OCI-LY7 (cell line): ENCODE measurements at regions not wholly inside any gene's neighbourhood (a gene's known extent, or its start where the extent isn't known, plus 50 kb on each side); places are given as distances from the start of the nearest gene placed in this dataset.

Source experiments
- BruUV-seq: library from RNA; stranded (reverse); fragments of 400-500 nt; replicated peaks from 2 replicates; lab custom pipeline; 2021; lab: Mats Ljungman, UMichigan
- CTCF ChIA-PET: fragments of 300-600 bp; sonication (Branson Sonifier 250); formaldehyde crosslinking; loops from one replicate; lab custom pipeline; 2022; ENCODE audit warnings: antibody characterized with exemption; ENCODE audit not compliant: unreplicated experiment; lab: Charles Lee
- POLR2A ChIA-PET: fragments of 300-600 bp; sonication (Branson Sonifier 250); formaldehyde crosslinking; loops from one replicate; lab custom pipeline; 2022; ENCODE audit warnings: antibody characterized with exemption; lab: Charles Lee
- DNase-seq: peaks from one replicate; pipeline ENCODE4 v3.0.0-alpha.2; 2015; ENCODE audit warnings: low spot score
- H2AFZ ChIP-seq: fragments of 200-600 bp; sonication (generic), shearing (Covaris generic); 2 replicates; pipeline ENCODE4 v1.6.1; 2014; ENCODE audit warnings: mild to moderate bottlenecking, antibody characterized with exemption, low read length, moderate library complexity
- H3K27ac ChIP-seq: fragments of 200-600 bp; sonication (generic); 2 replicates; pipeline ENCODE4 v1.5.1; 2014; ENCODE audit warnings: mixed run types, low read depth, mild to moderate bottlenecking, moderate library complexity, low read length, inconsistent platforms; ENCODE audit not compliant: poor library complexity, severe bottlenecking
- H3K36me3 ChIP-seq: fragments of 200-600 bp; sonication (generic); 2 replicates; pipeline ENCODE4 v1.6.1; 2014; ENCODE audit warnings: mild to moderate bottlenecking, antibody characterized with exemption, low read length, moderate library complexity, mixed read lengths; ENCODE audit not compliant: insufficient read depth
- H3K4me1 ChIP-seq: fragments of 200-600 bp; sonication (generic); 2 replicates; pipeline ENCODE4 v1.5.1; 2014; ENCODE audit warnings: mild to moderate bottlenecking, low read length; ENCODE audit not compliant: insufficient read depth, poor library complexity, severe bottlenecking
- H3K4me2 ChIP-seq: fragments of 200-600 bp; sonication (generic); 2 replicates; pipeline ENCODE4 v1.6.1; 2014; ENCODE audit warnings: mild to moderate bottlenecking, low read length
- H3K4me3 ChIP-seq: fragments of 200-600 bp; sonication (generic); 2 replicates; pipeline ENCODE4 v1.5.1; 2014; ENCODE audit warnings: mild to moderate bottlenecking, low read depth, low read length; ENCODE audit not compliant: poor library complexity, severe bottlenecking
- H3K79me2 ChIP-seq: fragments of 200-600 bp; sonication (generic); 2 replicates; pipeline ENCODE4 v1.6.1; 2016; ENCODE audit warnings: low read depth, mild to moderate bottlenecking, low read length, moderate library complexity, mixed read lengths; ENCODE audit not compliant: insufficient read depth
- H3K9me2 ChIP-seq: fragments of 200-600 bp; sonication (generic); 2 replicates; pipeline ENCODE4 v1.6.1; 2016; ENCODE audit warnings: mild to moderate bottlenecking, low read length, mixed read lengths; ENCODE audit not compliant: insufficient read depth
- H3K9me3 ChIP-seq: fragments of 200-600 bp; sonication (generic); 2 replicates; pipeline ENCODE4 v1.6.1; 2014; ENCODE audit warnings: mild to moderate bottlenecking, mixed run types, low read length, mixed read lengths
- H4K20me1 ChIP-seq: fragments of 200-600 bp; sonication (generic); 2 replicates; pipeline ENCODE4 v1.6.1; 2014; ENCODE audit warnings: mild to moderate bottlenecking, antibody characterized with exemption, low read length, moderate library complexity, mixed read lengths; ENCODE audit not compliant: insufficient read depth
- EZH2phosphoT487 ChIP-seq: fragments of 200-600 bp; sonication (generic); IDR thresholded peaks from 2 replicates; pipeline ENCODE4 v1.6.1; 2018; ENCODE audit warnings: low read depth, borderline replicate concordance, mild to moderate bottlenecking, mixed run types, antibody characterized with exemption, low read length, moderate library complexity, mixed read lengths
- intact Hi-C: fragments of 100-400 bp; cut with micrococcal nuclease; formaldehyde crosslinking; loops from one replicate; pipeline ENCODE4 v1.10.0; 2022; ENCODE audit not compliant: unreplicated experiment
- TF ChIP-seq, protein P1 (sequence below): fragments of 200-600 bp; sonication (generic); conservative IDR thresholded peaks from 2 replicates; pipeline ENCODE4 v1.5.1; 2014; ENCODE audit warnings: mild to moderate bottlenecking, antibody characterized with exemption, low read length, moderate library complexity, mixed read lengths

DNA sequence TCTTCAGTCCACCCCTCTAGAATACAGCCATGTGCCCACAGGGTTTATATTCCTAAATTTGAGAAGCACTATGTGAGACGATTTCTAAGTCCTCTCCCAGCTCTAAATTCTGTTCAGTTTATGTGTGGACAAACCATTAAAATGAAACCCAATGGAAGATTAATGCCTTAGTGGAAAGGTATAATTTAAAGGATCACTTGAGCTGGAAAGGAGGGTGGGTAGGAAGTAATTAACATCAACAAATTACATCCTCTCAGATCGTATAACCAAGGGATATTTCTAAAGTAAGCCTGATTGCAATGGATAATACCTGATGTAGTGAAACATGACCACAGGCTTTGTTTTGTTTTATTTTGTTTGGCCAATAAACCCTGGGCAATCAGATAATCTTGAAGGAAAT is 511.0 kb upstream of the COBL start:
- Histone ChIP-seq H3K9me3 (no peaks in the 10 kb centered on the region), H3K4me1 (no peaks in the 10 kb centered on the region), H3K79me2 (no peaks in the 10 kb centered on the region), H3K27ac (no peak overlapping the region), H3K4me3 (no peak overlapping the region), H3K4me2 (no peak overlapping the region), H3K36me3 (no peaks in the 10 kb centered on the region), H4K20me1 (no peaks in the 10 kb centered on the region), H3K9me2 (no peaks in the 10 kb centered on the region), H2AFZ (no peak overlapping the region)
- POLR2A ChIA-PET, result interaction anchor here (0.6 kb wide), 1 partner anchor 129 kb away, joined by 3 read pairs; no protein-coding TSS in a partner anchor
- CTCF ChIA-PET, result no interaction called here
- no TSS peak for BruUV-seq
- intact Hi-C loops, result no loop called here
- DNase-seq, result no peak
- TF ChIP-seq, protein P1, sequence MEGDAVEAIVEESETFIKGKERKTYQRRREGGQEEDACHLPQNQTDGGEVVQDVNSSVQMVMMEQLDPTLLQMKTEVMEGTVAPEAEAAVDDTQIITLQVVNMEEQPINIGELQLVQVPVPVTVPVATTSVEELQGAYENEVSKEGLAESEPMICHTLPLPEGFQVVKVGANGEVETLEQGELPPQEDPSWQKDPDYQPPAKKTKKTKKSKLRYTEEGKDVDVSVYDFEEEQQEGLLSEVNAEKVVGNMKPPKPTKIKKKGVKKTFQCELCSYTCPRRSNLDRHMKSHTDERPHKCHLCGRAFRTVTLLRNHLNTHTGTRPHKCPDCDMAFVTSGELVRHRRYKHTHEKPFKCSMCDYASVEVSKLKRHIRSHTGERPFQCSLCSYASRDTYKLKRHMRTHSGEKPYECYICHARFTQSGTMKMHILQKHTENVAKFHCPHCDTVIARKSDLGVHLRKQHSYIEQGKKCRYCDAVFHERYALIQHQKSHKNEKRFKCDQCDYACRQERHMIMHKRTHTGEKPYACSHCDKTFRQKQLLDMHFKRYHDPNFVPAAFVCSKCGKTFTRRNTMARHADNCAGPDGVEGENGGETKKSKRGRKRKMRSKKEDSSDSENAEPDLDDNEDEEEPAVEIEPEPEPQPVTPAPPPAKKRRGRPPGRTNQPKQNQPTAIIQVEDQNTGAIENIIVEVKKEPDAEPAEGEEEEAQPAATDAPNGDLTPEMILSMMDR, result no peak
- no peak for TF ChIP-seq EZH2phosphoT487

DNA sequence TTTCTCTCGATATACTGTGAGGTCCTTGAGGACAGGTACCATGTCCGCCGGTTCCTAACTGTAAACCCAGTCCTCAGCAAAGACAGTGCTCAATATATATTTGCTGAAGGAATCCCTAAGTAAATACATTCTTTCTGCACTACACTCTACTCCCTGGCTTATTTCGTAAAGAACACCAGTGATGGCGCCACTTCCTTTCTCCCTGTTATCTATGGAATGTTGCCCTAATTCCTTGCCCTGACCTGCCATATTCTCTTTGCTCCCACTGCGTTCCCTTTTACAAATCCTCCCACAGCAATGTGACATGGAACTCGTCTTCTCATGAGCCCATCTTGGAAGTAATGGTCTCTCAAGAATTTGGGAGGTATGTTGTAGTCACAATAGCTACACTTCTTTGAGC is 507.4 kb upstream of the COBL start:
- POLR2A ChIA-PET, result interaction anchor here (0.7 kb wide), 1 partner anchor 1548 kb away, joined by 3 read pairs; no protein-coding TSS in a partner anchor
- Histone ChIP-seq H3K27ac (no peak overlapping the region), H3K4me2 (no peak overlapping the region), H3K9me3 (no peaks in the 10 kb centered on the region), H3K4me1 (no peaks in the 10 kb centered on the region), H4K20me1 (no peaks in the 10 kb centered on the region), H3K4me3 (no peak overlapping the region), H3K36me3 (no peaks in the 10 kb centered on the region), H3K79me2 (no peaks in the 10 kb centered on the region), H2AFZ (no peak overlapping the region), H3K9me2 (no peaks in the 10 kb centered on the region)
- intact Hi-C loops, result no loop called here
- CTCF ChIA-PET, result no interaction called here
- BruUV-seq, result no TSS peak
- DNase-seq, result no peak
- TF ChIP-seq EZH2phosphoT487, result no peak
- TF ChIP-seq, protein P1, result no peak

DNA sequence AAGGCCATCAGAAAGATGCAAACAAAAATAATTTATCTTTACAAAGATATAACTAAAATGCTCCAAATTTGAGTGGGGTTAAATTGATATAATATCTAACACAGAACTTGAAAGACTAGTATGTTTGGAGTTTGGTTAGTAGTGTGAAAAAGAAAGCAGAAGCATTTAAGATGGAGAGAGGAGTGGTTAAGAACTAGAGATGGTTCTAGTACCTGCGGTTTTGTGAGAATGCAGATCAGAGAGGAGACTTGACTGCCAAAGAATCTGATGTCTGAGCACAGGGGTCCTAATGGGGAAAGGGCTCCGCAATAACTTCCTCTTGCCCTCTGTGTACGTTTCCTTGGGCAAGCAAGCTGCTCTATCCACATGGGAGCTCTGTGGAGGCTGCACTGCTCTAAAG is 506.8 kb upstream of the COBL start:
- no peak overlapping the region for H3K4me3 ChIP-seq
- no peaks in the 10 kb centered on the region for H3K9me3 ChIP-seq
- no peaks in the 10 kb centered on the region for H3K36me3 ChIP-seq
- no peak for TF ChIP-seq EZH2phosphoT487
- TF ChIP-seq, protein P1, result no peak
- no peaks in the 10 kb centered on the region for H3K4me1 ChIP-seq
- intact Hi-C loops, result no loop called here
- no peaks in the 10 kb centered on the region for H3K79me2 ChIP-seq
- no peak overlapping the region for H3K27ac ChIP-seq
- ChIA-PET POLR2A (interaction anchor here (0.7 kb wide), 1 partner anchor 1548 kb away, joined by 3 read pairs; no protein-coding TSS in a partner anchor), CTCF (no interaction called here)
- BruUV-seq, result no TSS peak
- no peak for DNase-seq
- H2AFZ ChIP-seq, result no peak overlapping the region
- H4K20me1 ChIP-seq, result no peaks in the 10 kb centered on the region
- H3K9me2 ChIP-seq, result no peaks in the 10 kb centered on the region
- H3K4me2 ChIP-seq, result no peak overlapping the region
